Trophoblast cell (in vitro differentiated cells and primary cell): ENCODE measurements at regions not wholly inside any gene's neighbourhood (a gene's known extent, or its start where the extent isn't known, plus 50 kb on each side); places are given as distances from the start of the nearest gene placed in this dataset.

Source experiments
- DNase-seq, 2 donors: peaks; one replicate each; pipeline ENCODE4 v3.0.0-alpha.2; 2016
- H2AFZ ChIP-seq: 2 replicates; pipeline ENCODE4 v1.6.1; 2013; ENCODE audit warnings: low read length, moderate library complexity, mild to moderate bottlenecking; ENCODE audit not compliant: insufficient read depth, poor library complexity
- H2AK5ac ChIP-seq: 2 replicates; pipeline ENCODE4 v1.6.1; 2013; ENCODE audit warnings: mild to moderate bottlenecking, low read length
- H2BK120ac ChIP-seq: 2 replicates; pipeline ENCODE4 v1.6.1; 2013; ENCODE audit warnings: low read length, mild to moderate bottlenecking, moderate library complexity; ENCODE audit not compliant: insufficient read depth, poor library complexity
- H2BK12ac ChIP-seq: 2 replicates; pipeline ENCODE4 v1.6.1; 2013; ENCODE audit warnings: mild to moderate bottlenecking, low read length, moderate library complexity
- H2BK5ac ChIP-seq: 2 replicates; pipeline ENCODE4 v1.6.1; 2013; ENCODE audit warnings: low read length, low read depth, moderate library complexity, mild to moderate bottlenecking; ENCODE audit not compliant: poor library complexity
- H3K14ac ChIP-seq: 2 replicates; pipeline ENCODE4 v1.6.1; 2013; ENCODE audit warnings: mild to moderate bottlenecking, low read length
- H3K18ac ChIP-seq: 2 replicates; pipeline ENCODE4 v1.6.1; 2013; ENCODE audit warnings: mild to moderate bottlenecking, low read length
- H3K23ac ChIP-seq: 2 replicates; pipeline ENCODE4 v1.6.1; 2013; ENCODE audit warnings: low read length
- H3K27ac ChIP-seq: 2 replicates; pipeline ENCODE4 v1.5.1; 2013; ENCODE audit warnings: low read depth, mild to moderate bottlenecking, inconsistent platforms, low read length, moderate library complexity
- H3K27me3 ChIP-seq: 2 replicates; pipeline ENCODE4 v1.6.1; 2013; ENCODE audit warnings: inconsistent platforms, mild to moderate bottlenecking, low read length, moderate library complexity; ENCODE audit not compliant: insufficient read depth
- H3K36me3 ChIP-seq, 2 experiments: 1 replicate in 1 of 2; 2 replicates in 1 of 2; pipeline ENCODE4 v1.6.1; 2013; ENCODE audit warnings: low read length in 2 of 2, mild to moderate bottlenecking in 2 of 2, moderate library complexity in 1 of 2; ENCODE audit not compliant: insufficient read depth in 2 of 2, control insufficient read depth in 1 of 2
- H3K4ac ChIP-seq: 2 replicates; pipeline ENCODE4 v1.6.1; 2013; ENCODE audit warnings: low read depth, mild to moderate bottlenecking, low read length, moderate library complexity
- H3K4me1 ChIP-seq, 2 experiments: 1 replicate in 1 of 2; 2 replicates in 1 of 2; pipeline ENCODE4 v1.6.1; 2013; ENCODE audit warnings: low read length in 2 of 2, mild to moderate bottlenecking in 2 of 2, moderate library complexity in 1 of 2; ENCODE audit not compliant: insufficient read depth in 2 of 2, control insufficient read depth in 1 of 2
- H3K4me2 ChIP-seq: 2 replicates; pipeline ENCODE4 v1.6.1; 2013; ENCODE audit warnings: inconsistent platforms, mild to moderate bottlenecking, low read length, moderate library complexity
- H3K4me3 ChIP-seq: 2 replicates; pipeline ENCODE4 v1.5.1; 2013; ENCODE audit warnings: mild to moderate bottlenecking, low read depth, low read length, inconsistent platforms
- H3K79me1 ChIP-seq: one replicate; pipeline ENCODE4 v1.6.1; 2013; ENCODE audit warnings: low read length
- H3K79me2 ChIP-seq: 2 replicates; pipeline ENCODE4 v1.6.1; 2013; ENCODE audit warnings: low read length, mild to moderate bottlenecking; ENCODE audit not compliant: control insufficient read depth, insufficient read depth, poor library complexity
- H3K9ac ChIP-seq: 2 replicates; pipeline ENCODE4 v1.6.1; 2013; ENCODE audit warnings: mild to moderate bottlenecking, low read length
- H3K9me3 ChIP-seq: 2 replicates; pipeline ENCODE4 v1.6.1; 2013; ENCODE audit warnings: low read depth, mild to moderate bottlenecking, control low read depth, inconsistent platforms, low read length; ENCODE audit not compliant: insufficient read depth
- H4K12ac ChIP-seq: 2 replicates; pipeline ENCODE4 v1.6.1; 2013; ENCODE audit warnings: low read depth, mild to moderate bottlenecking, low read length, moderate library complexity
- H4K8ac ChIP-seq: 2 replicates; pipeline ENCODE4 v1.6.1; 2013; ENCODE audit warnings: low read depth, mild to moderate bottlenecking, low read length, moderate library complexity
- H4K91ac ChIP-seq: one replicate; pipeline ENCODE4 v1.6.1; 2013; ENCODE audit warnings: low read depth, mild to moderate bottlenecking, low read length, moderate library complexity
- WGBS: extraction: QIAGEN DNeasy Blood & Tissue Kit; methylation state at CpG from one replicate; pipeline ENCODE4 v1.1.7; 2013; ENCODE audit warnings: missing lambda C conversion rate; ENCODE audit not compliant: insufficient read length, insufficient coverage; ENCODE audit errors: extremely low coverage; 5-methylcytosine and 5-hydroxymethylcytosine counted together

DNA sequence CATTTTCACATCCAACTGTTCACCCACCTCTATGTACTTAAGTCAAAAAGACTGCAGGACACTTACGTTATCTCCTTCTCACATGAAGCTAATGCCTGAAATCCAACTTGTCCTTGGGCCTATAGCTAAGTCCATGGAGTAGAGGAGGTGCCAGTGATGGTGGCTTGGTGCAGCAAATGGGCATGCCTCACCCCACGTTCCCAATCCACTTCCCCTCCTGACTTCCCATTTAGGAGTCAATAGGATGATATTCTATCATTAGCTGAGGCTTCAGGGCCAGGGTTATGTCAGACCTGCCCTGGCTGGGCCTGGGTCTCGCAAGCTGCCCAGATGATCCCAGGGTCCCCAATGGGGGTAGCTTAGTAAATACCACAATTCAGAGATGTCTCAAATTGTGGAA, 410.4 kb downstream of the MAFB start:
- no peaks in the 10 kb centered on the region for H3K27me3 ChIP-seq
- no peak overlapping the region for H3K4me3 ChIP-seq
- H3K79me1 ChIP-seq, result peaks cover 18% of the 10 kb centered on the region
- WGBS, result no CpG with 5 or more reads among the region's 3 CpGs
- H2AFZ ChIP-seq, result no peak overlapping the region
- H2AK5ac ChIP-seq, result peak overlapping the region; percentile 69
- no peak for DNase-seq
- peaks cover 1% of the 10 kb centered on the region for H3K79me2 ChIP-seq
- H3K4ac ChIP-seq, result no peak overlapping the region
- H4K8ac ChIP-seq, result no peak overlapping the region
- no peaks in the 10 kb centered on the region for H3K36me3 ChIP-seq
- H2BK12ac ChIP-seq, result peak overlapping the region; percentile 62
- H4K91ac ChIP-seq, result peak overlapping the region; percentile 71
- peak overlapping the region; percentile 67 for H2BK120ac ChIP-seq
- H4K12ac ChIP-seq, result no peak overlapping the region
- H3K4me1 ChIP-seq, result peaks cover 19 to 27% of the 10 kb centered on the region in 2 experiments
- H2BK5ac ChIP-seq, result peak overlapping the region; percentile 87
- peak overlapping the region; percentile 75 for H3K27ac ChIP-seq
- peak overlapping the region; percentile 36 for H3K14ac ChIP-seq
- peak overlapping the region; percentile 42 for H3K18ac ChIP-seq
- H3K4me2 ChIP-seq, result no peak overlapping the region
- no peak overlapping the region for H3K23ac ChIP-seq
- H3K9me3 ChIP-seq, result no peaks in the 10 kb centered on the region
- H3K9ac ChIP-seq, result no peak overlapping the region

DNA sequence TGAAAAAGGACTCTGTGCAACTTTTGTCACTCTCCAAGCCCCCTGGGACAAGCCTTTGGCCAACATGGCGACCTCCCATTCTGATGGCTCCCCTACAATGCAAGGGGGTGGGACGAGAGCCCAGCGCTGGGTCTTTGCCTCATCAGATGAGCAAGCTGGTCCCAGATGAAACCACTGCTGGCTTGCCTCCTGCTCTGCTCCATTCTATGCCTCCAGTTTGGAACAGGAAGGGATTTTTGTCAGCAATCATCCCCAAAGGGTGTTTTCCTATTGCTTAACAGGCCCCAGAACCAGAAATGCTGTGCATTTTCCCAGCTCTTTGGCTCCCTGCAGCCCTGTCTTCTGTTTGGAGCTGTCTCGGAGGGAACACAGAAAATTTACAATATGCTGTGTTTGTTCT, 412.7 kb downstream of the MAFB start:
- Histone ChIP-seq H3K9me3 (no peaks in the 10 kb centered on the region), H3K4ac (peak overlapping the region; percentile 39), H2BK5ac (peak overlapping the region; percentile 22), H2BK12ac (peak overlapping the region; percentile 42), H3K23ac (no peak overlapping the region), H3K9ac (no peak overlapping the region), H4K8ac (peak overlapping the region; percentile 70), H3K79me2 (peaks cover 1% of the 10 kb centered on the region), H3K14ac (no peak overlapping the region), H3K18ac (peak overlapping the region; percentile 72), H3K27ac (peak overlapping the region; percentile 35), H3K4me2 (no peak overlapping the region), H3K27me3 (no peaks in the 10 kb centered on the region), H2AK5ac (peak overlapping the region; percentile 9), H3K36me3 (no peaks in the 10 kb centered on the region), H3K4me3 (no peak overlapping the region), H3K79me1 (peaks cover 18% of the 10 kb centered on the region), H2BK120ac (peak overlapping the region; percentile 53), H2AFZ (no peak overlapping the region), H3K4me1 (peaks cover 19 to 25% of the 10 kb centered on the region in 2 experiments), H4K12ac (no peak overlapping the region), H4K91ac (peak overlapping the region; percentile 63)
- no peak for DNase-seq
- WGBS, result no CpG with 5 or more reads among the region's 4 CpGs

DNA sequence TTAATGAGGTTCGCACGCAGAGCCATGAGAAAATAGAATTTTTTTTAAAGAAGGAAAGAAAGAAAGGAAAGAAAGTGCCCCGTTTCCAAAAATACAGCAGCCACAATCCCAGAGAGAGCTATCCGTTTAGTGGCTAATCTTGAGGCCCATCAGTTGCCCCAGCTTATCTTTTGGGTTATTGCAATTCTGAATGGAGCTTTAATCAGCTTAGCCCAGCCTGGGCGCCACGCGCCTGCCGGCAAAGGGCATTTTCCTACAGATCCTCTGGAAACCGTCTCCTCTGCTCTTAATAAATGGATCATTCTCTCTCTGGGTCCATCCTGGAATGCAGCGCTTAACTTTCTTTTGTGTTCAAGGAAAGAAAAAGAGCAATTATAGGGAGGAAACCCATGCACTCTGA, 413.3 kb downstream of the MAFB start:
- H4K91ac ChIP-seq, result no peak overlapping the region
- no peak overlapping the region for H3K4ac ChIP-seq
- H3K4me3 ChIP-seq, result no peak overlapping the region

DNA sequence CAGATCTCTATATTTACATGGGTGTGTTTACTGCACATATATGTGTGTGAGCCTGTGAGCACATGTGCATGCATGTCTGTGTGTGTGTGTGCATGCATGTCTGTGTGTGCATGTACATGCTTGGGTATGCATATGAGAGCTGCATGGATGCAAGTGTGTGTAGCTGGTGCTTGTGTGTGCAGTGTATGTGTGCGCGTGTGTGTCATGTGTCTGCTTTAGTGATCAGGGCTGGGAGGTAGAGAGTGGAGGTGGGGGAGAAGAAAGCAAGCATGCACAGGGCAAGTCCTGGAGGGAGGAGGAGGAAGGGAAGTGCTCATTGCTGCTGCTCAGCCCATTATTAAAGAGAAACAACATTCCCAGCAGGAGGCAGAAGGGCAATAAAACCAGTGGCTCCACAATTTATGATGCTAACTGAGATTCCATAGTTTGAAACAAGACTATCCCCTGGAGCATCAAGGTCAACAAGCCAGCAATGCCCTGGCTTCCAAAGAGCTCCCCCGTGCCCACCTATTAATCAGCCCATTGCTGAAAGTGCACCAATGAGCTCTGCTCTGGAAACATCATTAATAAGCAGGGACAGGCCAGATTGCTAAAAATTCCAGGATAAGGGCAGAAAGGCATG, 414.0 kb downstream of the MAFB start:
- H3K27ac ChIP-seq, result no peak overlapping the region
- peak overlapping the region; percentile 19 for H3K23ac ChIP-seq
- peaks cover 1% of the 10 kb centered on the region for H3K79me2 ChIP-seq

More for the DNA sequence above, 413.3 kb downstream of the MAFB start:
- H3K27me3 ChIP-seq, result no peaks in the 10 kb centered on the region
- no peak overlapping the region for H2BK12ac ChIP-seq
- H2AFZ ChIP-seq, result no peak overlapping the region
- H3K4me2 ChIP-seq, result no peak overlapping the region
- H3K9me3 ChIP-seq, result no peaks in the 10 kb centered on the region
- peak overlapping the region; percentile 35 for H3K27ac ChIP-seq
- no peak overlapping the region for H2BK120ac ChIP-seq
- H3K4me1 ChIP-seq, result peaks cover 19 to 25% of the 10 kb centered on the region in 2 experiments
- no peak overlapping the region for H3K14ac ChIP-seq
- H3K79me1 ChIP-seq, result peaks cover 18% of the 10 kb centered on the region
- H3K18ac ChIP-seq, result no peak overlapping the region
- no CpG with 5 or more reads among the region's 10 CpGs for WGBS
- H2BK5ac ChIP-seq, result no peak overlapping the region
- no peak overlapping the region for H4K8ac ChIP-seq
- H3K23ac ChIP-seq, result no peak overlapping the region
- H3K36me3 ChIP-seq, result no peaks in the 10 kb centered on the region
- H4K12ac ChIP-seq, result no peak overlapping the region
- H3K79me2 ChIP-seq, result peaks cover 1% of the 10 kb centered on the region
- DNase-seq, result no peak
- no peak overlapping the region for H2AK5ac ChIP-seq
- no peak overlapping the region for H3K9ac ChIP-seq

More for the DNA sequence above, 414.0 kb downstream of the MAFB start:
- no peak overlapping the region for H3K4ac ChIP-seq
- H3K27me3 ChIP-seq, result no peaks in the 10 kb centered on the region
- H2BK12ac ChIP-seq, result no peak overlapping the region
- H3K14ac ChIP-seq, result no peak overlapping the region
- H3K79me1 ChIP-seq, result peaks cover 14% of the 10 kb centered on the region
- no CpG with 5 or more reads among the region's 3 CpGs for WGBS
- H2AK5ac ChIP-seq, result no peak overlapping the region
- no peak overlapping the region for H2BK120ac ChIP-seq
- no peak overlapping the region for H3K18ac ChIP-seq
- no peak overlapping the region for H3K4me3 ChIP-seq
- no peaks in the 10 kb centered on the region for H3K36me3 ChIP-seq
- no peak overlapping the region for H3K4me2 ChIP-seq
- H2BK5ac ChIP-seq, result no peak overlapping the region
- no peak overlapping the region for H2AFZ ChIP-seq
- no peaks in the 10 kb centered on the region for H3K9me3 ChIP-seq
- peaks cover 19 to 25% of the 10 kb centered on the region in 2 experiments for H3K4me1 ChIP-seq
- H4K91ac ChIP-seq, result no peak overlapping the region
- no peak for DNase-seq
- no peak overlapping the region for H3K9ac ChIP-seq
- H4K12ac ChIP-seq, result no peak overlapping the region
- no peak overlapping the region for H4K8ac ChIP-seq
